OCI-LY1 (cell line): ENCODE measurements at regions not wholly inside any gene's neighbourhood (a gene's known extent, or its start where the extent isn't known, plus 50 kb on each side); places are given as distances from the start of the nearest gene placed in this dataset.

ENCODE experiments used
- EZH2 ChIP-seq: fragments of 200-600 bp; sonication (generic), shearing (Covaris generic); IDR thresholded peaks from 2 replicates; pipeline ENCODE4 v1.8.0; 2017; ENCODE audit warnings: borderline replicate concordance, mixed run types, mild to moderate bottlenecking, antibody characterized with exemption, low read length, moderate library complexity, mixed read lengths
- TF ChIP-seq, protein P1 (sequence below): fragments of 200-600 bp; sonication (generic), shearing (Covaris generic); IDR thresholded peaks from 2 replicates; pipeline ENCODE4 v1.5.1; 2017; ENCODE audit warnings: mild to moderate bottlenecking, antibody characterized with exemption, low read length, moderate library complexity, mixed read lengths

DNA sequence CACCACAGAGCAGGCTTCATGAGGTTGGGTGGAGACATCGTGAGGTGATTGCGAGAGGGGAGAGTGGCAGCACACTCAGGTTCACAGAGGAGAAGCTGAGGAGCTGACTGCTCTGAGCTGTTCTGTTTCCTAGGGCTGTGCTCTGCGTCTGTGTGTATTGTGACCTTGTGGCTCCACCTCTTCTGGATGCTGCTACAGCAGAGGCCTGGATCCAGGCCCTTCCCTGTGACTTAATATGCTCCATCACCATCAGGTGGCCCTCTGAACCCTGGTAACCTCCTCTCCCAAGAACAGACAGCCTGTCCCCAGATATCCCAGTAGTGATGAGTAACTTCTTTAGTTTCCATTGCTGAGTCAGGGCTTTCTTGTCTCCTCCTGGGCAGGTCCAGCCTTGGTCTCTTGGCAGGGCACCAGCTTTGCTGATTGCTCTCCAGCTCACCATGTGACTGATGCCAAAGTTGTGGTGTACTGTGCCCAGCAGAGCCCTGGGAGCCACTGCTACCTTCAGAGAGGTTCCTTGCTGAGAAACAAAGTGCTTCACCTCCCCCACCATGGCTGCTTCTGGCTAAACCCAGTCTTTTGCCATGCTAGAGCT is 212.8 kb upstream of the CHD1 start:
- TF ChIP-seq, protein P1, sequence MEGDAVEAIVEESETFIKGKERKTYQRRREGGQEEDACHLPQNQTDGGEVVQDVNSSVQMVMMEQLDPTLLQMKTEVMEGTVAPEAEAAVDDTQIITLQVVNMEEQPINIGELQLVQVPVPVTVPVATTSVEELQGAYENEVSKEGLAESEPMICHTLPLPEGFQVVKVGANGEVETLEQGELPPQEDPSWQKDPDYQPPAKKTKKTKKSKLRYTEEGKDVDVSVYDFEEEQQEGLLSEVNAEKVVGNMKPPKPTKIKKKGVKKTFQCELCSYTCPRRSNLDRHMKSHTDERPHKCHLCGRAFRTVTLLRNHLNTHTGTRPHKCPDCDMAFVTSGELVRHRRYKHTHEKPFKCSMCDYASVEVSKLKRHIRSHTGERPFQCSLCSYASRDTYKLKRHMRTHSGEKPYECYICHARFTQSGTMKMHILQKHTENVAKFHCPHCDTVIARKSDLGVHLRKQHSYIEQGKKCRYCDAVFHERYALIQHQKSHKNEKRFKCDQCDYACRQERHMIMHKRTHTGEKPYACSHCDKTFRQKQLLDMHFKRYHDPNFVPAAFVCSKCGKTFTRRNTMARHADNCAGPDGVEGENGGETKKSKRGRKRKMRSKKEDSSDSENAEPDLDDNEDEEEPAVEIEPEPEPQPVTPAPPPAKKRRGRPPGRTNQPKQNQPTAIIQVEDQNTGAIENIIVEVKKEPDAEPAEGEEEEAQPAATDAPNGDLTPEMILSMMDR, result no peak
- no peak for TF ChIP-seq EZH2
